HG02610 (cell line): ENCODE measurements at regions not wholly inside any gene's neighbourhood (a gene's known extent, or its start where the extent isn't known, plus 50 kb on each side); places are given as distances from the start of the nearest gene placed in this dataset.
A peak's percentile ranks its signal among the peaks of the same experiment; 100 is the strongest.

Experiments
- ATAC-seq: cut with Tn5 transposase; IDR thresholded peaks from one replicate; pipeline ENCODE4 v1.9.1; 2021; ENCODE audit warnings: mild to moderate bottlenecking, moderate library complexity; ENCODE audit not compliant: unreplicated experiment

DNA sequence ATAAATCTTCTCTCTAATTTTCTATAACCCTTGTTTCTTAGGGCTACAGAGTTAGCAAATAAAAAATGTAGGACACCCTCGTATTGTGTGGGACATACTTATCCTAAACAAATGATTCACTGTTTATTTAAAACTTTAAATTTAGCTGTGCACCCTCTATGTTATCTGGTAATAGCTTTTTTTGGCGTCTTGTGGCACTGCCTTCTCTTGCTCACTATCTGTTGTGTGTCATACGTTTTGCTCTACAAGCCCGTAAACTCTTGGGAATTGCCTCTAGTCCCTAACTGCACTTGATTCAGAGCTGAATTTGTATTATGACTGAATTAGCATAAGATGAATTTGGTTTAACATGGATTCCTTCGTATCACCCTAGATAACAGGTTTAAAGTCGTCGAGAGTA lies 144.3 kb upstream of the MYOCD start:
- ATAC-seq: no peak

DNA sequence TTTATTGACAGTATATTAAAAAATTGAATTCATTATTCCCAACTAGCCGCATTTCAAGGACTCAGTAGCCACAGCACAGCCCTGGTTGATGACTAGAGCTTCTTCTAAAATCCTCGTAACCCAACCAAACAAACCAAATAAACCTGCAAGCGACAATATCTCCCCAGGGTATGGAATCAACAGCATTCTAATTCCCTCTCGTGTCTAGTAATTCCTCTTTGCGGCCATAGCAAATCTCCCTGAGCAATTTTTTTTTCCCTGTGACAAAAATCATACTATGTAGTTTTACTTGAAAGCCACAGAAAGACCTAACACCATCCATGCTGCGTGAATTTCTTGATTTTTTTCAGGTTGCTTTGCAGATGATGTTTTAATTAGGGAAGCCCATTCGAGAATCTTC lies 143.4 kb upstream of the MYOCD start:
- ATAC-seq: no peak

DNA sequence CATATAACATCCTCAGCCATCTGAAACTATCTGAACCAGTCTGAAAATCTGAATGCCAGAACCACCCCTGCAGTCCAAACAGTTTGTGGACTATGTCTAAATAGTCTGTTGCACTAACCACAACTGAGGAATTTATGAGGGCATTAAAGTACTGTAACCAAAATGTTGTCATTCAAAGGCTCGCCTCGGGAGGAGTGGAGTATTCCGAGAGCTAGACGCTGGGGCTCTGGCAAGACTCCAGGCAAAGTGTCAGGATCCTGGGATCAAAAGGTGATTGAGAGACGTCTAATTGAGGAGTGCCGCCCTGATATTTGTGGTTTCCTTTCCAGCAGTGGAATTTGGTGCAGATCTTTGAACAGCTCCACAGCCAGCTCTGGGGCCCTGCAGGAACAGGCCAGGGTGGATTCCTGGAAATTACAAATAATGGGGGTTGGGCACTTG lies 142.9 kb upstream of the MYOCD start:
- no peak for ATAC-seq

DNA sequence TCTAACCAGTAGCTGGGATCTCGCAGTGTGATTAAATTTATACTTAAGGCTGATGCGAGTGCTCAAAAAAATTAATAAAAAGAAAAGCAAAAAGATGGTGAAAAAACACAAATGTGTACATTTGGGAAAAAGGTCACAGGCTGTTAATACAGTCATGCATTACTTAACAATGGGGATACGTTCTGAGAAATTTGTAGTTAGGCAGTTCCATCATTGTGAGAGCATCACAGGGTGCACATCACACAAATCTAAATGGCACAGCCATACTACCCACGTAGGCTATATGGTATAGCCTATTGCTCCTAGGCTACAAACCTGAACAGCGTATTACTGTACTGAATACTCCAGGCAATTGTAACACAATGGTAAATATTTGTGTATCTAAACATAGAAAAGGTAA lies 142.4 kb upstream of the MYOCD start:
- ATAC-seq: no peak

DNA sequence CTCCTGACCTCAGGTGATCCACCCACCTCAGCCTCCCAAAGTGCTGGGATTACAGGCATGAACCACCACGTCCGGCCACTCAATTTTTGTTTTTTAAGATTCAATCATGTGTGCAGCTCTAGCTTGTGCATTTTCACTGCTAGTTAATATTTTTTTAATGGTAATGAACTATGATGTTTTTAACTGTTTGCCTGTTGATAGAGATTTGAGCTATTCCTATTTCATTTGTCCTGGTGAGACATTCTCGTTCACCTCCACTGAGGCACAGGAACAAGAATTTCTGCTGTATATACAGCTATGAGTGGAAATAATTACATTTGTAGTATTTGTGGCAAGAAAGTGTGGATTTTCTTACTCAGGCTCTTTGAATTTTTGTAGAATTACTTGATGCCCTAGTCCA lies 137.7 kb upstream of the MYOCD start:
- ATAC-seq: no peak

DNA sequence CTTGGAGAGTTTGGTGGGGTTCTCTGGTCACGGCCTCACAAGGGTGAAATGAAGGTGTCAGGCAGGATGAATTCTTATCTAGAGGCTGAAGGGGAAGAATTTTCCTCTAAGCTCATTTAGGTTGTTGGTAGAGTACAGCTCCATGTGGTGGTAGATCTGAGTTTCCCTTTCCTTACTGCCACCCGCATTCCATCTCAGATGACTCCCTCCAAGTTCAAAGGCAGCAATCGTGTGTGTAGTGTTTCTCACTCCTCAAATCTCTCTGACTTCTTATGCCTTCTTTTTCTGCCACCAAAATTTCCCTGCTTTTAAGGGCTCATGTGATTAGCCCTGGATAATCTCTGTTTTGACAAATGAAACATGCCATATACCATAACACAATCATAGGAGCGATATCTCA lies 135.5 kb upstream of the MYOCD start:
- no peak for ATAC-seq

DNA sequence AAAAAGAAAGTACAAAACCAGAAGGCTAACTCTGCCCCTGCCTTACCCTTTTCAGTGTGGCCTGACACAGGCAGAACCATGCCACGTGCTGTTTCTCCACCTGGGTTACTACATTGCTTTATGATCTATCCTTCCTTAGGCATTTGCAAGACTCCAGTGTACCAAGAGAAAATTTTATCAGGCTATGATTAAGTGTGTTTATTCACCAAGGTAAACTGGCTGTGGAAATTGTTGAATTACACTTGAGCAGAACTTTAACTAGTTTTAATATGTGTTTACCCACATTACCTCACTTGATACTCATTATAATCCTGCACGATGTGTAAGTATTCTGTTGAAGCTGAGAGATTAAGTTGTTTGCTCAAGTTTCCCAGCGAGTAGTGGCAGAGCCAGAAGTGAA lies 129.7 kb upstream of the MYOCD start:
- no peak for ATAC-seq

DNA sequence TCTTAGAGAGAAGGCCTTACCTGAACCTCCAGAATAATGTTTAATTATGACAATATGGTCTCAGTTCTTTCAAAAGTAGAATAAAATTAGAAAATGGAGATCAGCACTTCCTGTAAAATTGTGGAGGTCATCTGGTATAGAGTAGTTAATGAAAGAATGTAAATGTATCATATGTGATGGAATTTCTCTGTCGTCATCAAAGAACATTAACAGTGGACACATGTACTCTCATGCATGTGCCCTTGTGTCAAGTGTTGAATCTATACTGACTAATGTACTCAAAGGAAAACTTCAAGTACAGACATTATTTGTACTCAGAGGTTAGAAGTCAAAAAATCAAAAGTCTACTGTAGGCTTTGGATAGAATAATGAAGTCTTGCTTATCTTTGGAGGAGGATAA lies 129.2 kb upstream of the MYOCD start:
- ATAC-seq: no peak

DNA sequence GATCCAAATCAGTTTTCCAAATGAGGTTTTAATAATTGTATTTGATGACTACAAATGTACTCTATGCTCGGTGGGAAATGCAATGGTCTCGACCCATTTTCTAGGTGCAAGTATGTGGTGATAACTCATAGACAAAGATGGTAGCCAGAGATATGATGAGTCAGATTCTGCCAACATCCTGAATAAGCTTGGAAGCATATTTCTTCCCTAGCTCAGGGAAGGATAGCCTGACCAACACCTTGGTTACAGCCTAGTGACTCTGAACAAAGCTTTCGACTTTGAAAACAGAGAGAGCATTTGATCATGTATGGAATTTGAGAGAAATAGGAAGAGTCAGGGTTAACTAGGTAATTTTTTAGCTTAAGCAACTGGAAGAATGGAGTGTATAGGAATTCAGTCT lies 128.3 kb upstream of the MYOCD start:
- ATAC-seq: no peak

DNA sequence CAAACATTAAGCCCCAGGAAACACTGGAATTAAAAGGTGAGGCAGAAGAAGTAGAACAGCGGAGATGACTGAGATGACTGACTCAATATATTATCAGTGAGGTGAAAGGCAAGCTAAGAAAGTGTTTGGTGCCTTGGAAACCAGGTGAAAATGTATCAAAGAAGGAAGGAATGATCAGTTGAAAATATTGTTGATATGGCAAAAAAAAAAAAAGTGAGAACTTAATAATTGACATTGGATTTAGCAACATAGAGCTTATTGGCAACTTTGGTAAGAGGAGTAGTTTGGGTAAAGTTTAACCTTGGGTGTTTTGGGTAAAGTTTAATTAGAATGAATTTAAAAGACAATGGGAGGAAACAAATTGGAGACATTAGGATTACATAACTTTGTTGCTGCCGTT lies 127.7 kb upstream of the MYOCD start:
- no peak for ATAC-seq

DNA sequence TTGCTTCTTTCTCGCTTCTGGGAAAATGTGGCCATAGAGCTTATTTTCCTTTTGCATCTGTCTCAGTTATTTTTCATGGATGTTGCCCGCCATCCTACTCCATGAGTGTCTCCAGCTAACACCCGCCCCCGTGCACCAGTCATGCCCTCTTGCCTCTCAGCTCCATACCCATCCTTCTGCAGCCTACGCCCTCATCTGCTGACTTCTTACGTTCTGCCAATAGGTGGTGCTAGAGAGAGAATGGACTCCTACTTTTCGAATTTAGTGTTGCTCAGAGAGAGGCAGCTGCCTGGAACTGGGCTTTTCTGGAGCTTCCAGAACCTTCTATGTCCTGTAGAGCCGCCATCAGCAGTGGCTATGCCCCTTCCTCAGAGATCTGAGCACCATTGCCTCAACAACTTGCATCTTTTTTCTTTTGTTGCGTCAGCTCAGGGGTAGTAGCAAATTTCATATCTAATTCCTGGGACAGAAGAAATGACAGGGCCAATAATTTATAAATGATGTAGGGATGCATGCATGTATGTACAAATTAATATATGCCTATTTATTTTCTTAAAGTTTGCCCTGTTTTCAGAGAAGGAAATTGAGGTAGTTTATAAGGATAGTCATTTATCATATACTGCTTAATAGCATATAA lies 119.7 kb upstream of the MYOCD start:
- ATAC-seq: peak; percentile 74

DNA sequence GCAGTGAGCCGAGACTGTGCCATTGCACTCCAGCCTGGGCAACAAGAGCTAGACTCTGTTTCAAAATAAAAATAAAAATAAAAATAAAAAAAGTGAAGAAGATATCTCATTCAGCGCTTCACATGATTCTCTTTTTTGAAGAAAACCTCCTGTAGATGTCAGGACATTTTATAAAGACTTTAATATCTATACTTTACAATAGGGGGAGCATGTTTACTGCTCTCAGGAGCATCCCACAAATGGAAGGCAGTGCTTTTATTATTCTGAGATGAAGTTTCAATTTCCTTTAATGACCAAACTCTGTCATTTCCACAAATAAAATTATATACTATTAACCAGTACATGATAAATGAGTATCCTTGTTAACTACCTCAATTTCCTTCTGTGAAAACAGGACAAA lies 118.7 kb upstream of the MYOCD start:
- ATAC-seq: no peak

DNA sequence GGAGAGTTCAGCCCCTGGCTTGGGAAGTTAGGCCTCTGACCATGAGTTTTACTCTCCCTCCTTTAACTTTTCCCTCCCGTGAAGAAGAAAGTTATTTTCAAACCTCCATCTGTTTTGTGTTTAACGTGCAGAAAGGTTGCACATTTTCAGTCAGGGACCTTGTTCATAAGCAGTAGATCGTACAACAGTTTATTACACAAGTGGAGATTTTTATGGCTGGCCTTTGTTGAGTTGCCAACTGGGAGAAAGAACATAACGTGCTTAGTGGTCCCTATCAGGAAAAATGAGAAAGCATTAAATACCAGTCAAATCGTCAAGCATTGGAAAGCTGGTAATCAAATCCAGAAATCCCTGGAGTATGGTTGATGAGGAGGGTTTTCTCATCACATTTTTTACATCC lies 117.9 kb upstream of the MYOCD start:
- no peak for ATAC-seq

DNA sequence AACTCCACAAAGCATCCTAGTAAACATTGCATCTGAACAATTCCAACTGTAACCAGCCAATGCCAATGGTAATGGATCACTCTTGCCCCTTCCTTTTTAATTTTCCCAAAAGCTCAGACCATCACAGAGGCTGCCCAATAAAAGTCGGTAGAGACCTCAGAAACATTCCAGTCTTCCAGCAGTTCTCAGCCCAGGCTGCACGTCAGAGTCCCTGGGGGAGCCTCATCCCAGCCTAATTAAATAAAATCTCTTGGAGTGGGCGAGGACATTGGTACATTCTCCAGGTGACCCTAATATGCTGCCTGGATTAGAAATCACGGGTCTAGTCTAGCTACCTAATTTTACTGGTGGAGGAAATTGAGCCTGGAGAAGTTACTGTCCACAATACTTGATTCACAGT lies 117.1 kb upstream of the MYOCD start:
- no peak for ATAC-seq

DNA sequence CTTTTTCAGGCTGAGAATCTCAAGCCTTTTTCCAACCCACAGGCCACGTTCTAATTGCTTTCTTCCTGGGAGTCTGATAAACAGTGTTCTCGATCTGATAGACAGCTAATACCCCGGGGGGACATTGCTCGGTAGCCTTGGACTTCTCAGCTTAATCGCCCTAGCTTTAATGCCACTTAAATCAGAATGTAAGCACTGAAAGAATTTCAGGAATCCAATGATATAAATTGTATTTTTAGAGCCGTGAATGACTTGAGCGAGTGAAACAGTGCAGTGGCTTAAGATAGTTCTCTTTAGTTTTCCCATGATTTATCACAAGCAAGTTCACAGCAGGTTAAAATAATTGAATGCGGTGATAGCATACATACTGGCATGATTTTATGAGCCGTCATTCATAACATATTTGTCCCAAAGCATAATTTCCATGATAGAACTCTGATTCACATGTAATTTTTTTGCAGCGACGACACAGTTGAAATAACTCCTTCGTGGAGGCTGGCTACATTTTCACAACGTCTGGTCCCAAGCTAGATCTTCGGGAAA lies 116.1 kb upstream of the MYOCD start:
- no peak for ATAC-seq

DNA sequence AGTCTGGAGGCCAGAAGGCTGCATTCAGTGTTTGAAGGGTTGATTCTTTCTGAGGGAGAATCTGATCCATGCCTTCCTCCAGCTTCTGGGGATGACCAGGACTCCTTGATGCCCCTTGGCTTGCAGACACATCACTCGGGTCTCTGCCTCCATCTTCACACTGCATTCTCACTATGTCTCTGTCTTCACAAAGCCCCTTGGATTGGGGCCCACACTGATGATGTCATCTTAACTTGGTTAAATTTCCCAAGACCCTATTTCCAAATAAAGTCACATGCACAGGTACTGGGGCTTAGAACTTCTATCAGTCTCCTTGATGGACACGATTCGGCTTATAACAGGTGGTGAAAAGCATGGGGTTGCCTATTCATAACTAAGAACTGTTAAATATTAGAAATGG lies 112.1 kb upstream of the MYOCD start:
- ATAC-seq: no peak

DNA sequence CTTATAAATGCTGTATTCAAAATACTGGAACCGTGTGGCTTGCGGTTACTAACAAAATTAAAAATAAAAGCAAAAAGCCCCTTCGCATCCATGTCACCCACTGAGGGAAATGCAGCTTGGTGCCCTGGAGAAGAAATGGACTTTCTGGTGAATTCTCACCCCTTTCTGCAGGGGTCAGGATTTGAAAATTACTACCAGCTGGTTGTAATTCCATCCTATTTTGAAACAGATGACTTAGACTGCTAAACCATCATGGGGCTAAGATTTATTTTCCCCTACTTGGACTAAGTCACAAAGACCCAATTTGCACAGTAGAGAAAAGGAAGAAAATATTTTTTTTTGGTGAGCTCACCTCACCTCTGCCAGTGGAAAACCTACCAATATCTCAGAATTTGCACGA lies 111.4 kb upstream of the MYOCD start:
- ATAC-seq: no peak

DNA sequence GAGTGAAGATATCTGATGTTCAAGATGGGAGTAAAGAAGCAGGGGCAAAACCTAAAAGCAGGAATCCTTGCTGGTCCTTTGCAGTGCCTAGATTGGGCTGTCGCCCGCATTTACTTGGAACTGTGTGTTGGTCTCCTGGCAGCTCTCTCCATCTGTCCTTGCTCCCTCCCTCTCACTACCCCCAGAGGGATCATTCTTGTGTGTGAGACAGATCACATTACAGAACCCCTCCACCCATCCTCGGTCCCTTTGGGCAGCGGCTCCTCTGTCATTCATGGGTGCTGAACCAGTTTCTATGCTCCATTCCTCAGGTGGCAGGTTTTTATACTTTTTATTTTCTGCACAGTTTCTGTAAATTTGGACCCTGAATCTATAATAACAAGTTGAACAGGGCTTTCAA lies 99.4 kb upstream of the MYOCD start:
- no peak for ATAC-seq

DNA sequence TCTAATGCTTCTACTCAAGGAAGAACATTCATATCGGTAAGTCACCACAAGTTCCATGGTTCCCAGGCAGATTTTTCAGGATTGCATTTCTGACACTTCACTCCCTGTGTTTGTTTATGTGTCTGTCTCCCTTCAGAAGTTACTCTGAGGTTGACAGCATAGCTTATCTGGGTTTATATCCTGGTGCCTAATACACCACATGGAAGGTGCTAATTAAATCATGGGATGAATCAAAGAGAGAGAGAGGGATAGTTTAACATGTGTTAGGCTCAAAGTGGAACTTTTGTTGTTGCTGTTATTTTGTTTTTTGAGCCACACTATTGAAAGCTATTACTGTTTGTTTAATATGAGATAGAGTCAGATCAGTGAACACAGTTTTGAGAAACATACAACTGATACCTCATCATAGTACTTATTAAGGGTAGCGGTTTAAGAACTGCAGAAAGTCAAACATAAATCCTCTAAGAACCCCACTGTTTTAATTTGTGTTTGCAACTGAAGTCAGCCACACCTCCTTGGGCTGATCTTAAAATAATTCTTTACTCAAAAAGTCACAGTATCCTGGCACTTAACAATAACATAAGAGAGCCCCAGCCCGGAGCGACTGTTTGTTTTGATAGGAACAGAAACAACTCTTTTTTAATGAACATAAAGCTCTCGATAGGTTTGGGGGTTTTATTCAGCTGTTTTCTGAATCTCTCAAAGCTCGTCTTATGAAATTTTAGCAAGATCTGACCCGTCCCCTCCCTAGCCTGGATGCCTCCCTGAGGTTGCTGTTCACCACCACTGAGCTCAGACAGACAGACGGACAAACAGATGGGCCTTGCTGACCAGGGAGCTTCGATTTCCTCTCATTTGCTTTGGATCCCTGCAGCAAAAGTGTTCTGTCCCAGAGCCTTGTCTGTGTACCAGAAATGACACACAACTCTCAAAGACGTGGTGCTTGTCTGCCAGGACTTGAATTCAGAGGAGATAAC lies 98.3 kb upstream of the MYOCD start:
- ATAC-seq: no peak

DNA sequence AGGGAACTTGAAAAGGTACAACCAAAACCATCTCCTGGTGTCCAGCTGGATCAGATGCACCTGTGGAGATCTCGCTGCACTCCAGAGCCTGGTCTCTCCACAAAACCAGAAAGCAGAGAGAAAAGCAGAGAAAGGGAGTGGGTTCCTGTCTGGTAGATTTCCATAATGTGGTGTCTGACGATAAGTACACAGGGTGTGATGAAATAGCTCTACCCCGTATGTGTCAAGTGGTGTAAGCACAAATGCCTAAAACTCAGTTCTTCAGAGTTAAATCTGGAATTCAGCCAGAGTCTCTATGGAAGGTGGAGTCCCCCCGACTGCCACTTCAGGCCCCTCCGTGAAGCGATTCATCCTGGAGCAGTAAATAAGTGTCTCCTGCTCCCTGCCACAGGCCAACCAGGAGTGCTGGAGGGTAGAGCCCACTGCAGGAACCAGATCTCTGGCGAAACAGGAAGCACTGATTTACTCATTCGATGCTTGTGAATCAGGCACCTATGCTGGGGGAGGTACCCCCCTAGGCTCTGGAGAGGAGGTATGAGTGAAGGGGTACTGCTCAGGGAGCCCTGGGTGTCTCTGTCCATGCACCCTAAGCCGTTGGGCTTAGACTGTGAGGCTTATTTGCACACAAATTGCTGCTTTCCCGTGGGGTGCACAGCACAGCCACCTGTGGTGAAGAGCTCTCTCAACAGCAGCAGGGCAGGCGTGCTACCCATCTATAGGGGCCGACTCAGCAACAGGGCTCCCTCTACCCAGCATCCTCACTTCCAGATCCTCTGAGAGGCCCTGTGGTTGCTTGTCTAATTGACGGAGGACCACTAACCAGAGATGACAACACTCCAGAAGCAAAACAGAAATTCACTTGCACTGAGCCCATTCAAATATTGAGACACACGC lies 97.1 kb upstream of the MYOCD start:
- ATAC-seq: no peak

DNA sequence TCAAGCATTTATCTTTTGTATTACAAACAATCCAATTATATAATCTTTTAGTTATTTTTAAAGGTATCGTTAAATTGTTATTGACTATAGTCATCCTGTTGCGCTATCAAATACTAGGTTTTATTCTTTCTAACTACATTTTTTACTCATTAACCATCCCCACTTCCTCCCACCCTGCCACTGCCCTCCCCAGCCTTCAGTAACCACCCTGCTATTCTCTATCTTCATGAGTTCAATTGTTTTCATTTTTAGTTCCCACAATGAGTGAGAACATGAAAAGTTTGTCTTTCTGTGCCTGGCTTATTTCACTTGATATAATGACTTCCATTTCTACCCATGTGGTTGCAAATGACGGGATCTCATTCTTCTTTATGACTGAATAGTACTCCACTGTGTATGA lies 94.1 kb upstream of the MYOCD start:
- no peak for ATAC-seq
